Neural progenitor cell (in vitro differentiated cells): ENCODE measurements at regions not wholly inside any gene's neighbourhood (a gene's known extent, or its start where the extent isn't known, plus 50 kb on each side); places are given as distances from the start of the nearest gene placed in this dataset.

ENCODE experiments used
- EZH2 ChIP-seq: fragments of 200-600 bp; sonication (generic); IDR thresholded peaks from 2 replicates; pipeline ENCODE4 v1.6.1; 2017; ENCODE audit warnings: antibody characterized with exemption, mild to moderate bottlenecking, moderate library complexity
- EZH2phosphoT487 ChIP-seq: fragments of 200-600 bp; sonication (generic); IDR thresholded peaks from 2 replicates; pipeline ENCODE4 v1.6.1; 2017; ENCODE audit warnings: antibody characterized with exemption

- TF ChIP-seq EZH2phosphoT487 (no peak), EZH2 (no peak)
Measured at GRCh38 chr13:44136696-44137268, 236.8 kb upstream of the SERP2 start.
